NCI-H2171 (cell line): ENCODE measurements at regions not wholly inside any gene's neighbourhood (a gene's known extent, or its start where the extent isn't known, plus 50 kb on each side); places are given as distances from the start of the nearest gene placed in this dataset.

Source experiments
- DNase-seq: peaks from one replicate; lab custom pipeline; 2025; lab: John Stamatoyannopoulos, UW

DNA sequence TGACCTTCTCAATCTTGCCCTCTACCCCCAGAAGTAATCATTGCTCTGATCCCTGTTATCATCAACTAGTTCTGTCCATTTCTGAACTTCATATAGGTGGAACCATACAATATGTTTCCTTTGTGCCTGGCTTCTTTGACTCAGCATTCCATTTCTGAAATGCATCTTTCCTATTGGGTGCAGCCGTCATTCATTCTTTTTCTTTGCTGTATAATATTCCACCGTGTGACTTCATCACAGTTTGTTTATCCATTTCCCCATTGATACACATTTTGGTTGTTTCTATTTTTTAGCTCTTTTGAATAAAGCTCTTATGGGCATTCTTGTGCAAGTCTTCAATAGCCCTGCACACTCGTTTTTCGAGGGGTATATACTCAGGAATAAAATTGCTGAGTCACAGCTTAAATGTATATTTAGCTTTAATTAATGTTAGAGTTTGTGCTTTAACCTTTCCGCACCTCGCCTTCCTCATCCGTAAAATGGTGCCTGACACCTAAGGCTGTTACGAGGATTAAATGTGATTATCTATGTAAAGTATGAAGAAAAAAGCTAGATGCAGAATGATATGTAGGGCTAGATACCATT, 491.6 kb downstream of the MIAT start:
- no peak for DNase-seq

DNA sequence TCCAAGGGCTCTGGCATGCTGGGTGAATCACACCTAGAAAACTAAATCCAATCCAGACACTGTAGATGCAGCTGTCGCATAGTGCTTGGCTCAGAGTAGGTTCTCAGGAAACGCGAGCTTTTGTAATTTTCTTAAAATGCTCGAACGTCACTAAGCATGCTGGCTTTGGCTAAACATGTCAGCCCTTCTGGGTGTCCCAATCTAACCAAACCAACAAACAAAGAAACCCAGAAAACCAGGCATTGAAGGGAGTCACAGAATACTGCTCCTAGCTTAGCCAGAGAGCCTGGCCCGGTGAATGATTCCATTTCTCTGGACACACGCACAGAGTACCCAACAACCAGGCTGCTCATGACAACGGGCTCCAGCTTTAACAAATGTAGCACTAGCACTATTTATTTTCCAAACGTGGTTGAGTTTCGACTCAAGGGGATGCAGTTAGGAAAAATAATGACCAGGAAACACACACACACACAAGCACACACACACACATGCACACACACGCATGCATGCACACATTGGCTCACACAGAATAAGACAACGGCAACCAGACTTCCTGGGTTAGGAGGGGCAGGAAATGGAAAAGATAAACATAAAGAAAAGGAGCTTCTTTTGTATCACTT, 492.6 kb downstream of the MIAT start:
- DNase-seq = no peak

DNA sequence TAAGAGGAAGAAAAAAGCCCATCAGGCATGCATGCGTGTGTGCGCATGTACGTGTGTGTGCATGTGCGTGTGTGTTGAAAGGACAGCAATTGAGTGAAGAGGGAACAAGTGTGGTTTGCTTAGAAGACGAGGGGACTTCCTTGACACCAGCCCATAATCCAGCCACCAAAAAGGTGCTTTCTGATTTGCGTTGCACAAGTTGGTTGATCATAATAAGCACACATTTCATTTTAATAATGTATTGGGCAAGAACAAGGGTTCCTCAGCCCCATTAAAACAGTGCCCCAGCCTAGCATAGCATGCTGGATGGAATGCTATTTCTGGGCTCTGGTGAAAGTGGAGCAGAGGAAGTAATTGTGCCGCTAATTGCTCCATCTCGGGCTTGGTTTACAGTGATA, 493.2 kb downstream of the MIAT start:
- DNase-seq = no peak

DNA sequence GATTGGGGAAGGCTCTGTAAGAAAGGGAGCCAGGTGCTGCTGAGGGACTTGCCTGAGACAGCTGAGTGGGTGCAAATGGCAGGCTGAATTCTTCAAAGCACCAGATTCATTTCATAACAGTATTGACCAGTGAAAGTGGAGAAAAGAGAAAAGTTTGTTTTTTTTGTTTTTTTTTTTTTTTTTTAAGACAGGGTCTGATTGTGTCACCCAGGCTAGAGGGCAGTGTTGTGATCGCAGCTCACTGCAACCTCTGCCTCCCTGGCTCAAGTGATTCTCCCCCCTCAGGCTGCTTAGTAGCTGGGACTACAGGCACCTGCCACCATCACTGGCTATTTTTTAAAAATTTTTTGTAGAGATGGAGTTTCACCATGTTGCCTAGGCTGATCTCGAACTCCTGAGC, 494.0 kb downstream of the MIAT start:
- DNase-seq = no peak

DNA sequence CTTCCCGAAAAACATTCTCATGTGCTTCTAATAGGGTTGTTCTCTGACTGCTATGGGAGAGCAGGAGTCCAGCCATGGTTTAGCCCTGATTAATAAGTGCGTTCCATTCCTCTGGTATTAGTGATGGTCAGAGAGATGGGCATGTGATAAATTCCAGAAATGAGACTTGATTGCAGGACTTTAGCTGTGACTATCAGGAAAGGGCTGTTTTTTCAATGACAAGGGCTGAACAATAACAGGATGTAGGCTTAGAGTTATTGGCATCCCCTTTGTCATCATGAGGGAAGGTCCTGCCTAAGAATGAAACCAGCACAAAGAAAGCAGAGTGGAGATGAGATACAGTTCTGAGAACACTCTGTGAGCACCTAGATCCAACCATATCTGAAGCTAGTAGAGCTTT, 494.6 kb downstream of the MIAT start:
- DNase-seq = no peak

DNA sequence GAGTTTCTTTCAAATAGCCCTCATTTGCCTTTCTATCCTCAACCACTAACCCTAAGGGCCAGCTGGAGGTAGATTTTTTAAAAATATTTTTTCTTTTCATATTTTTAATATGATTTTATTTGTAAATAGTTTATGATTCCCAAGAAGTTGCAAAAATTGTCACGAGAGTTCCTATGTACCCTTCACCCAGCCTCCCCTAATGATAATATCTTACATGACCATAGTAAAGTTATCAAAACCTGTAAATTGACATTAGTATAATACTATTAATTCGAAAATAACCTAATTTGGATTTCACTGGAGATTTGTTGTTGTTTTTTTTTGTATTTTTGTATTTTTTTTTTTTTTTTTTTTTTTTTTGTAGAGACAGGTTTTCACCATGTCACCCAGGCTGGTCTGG, 495.5 kb downstream of the MIAT start:
- no peak for DNase-seq

DNA sequence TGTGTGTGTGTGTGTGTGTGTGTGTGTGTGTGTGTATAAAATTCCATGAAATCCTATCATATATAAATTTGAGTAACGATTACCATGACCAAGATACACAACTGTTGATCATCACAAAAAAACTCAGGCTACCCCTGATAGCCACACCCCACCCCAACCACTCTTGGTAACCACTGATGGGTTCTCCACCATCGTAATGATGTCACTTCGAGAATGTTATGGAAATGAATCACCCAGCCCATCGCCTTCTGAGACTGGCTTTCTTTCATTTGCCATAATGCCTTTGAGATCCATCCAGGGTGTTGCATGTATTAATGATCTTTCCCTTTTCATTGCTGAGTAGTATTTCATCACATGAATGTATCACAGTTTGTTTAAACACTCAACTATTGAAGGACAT, 496.0 kb downstream of the MIAT start:
- DNase-seq = no peak

DNA sequence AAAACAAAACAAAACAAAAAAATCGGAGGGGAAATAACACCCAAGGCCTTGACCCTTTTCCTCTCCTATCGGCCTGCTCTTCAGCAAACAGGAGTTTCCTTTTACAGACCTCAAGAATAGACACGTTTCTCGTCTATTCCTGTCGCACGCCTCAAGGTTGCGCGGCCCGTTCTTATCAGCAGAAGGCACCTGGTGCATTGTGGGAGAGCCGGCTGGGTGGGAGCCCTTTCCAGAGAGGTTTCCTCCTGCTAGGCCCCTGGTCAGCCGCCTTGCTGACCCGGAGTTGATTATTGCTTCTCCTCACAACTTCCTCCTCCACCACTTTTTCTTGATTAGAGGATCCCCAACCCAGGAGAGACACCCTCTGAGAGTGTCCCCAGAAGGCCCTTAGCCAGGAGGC, 497.3 kb downstream of the MIAT start:
- DNase-seq = no peak

DNA sequence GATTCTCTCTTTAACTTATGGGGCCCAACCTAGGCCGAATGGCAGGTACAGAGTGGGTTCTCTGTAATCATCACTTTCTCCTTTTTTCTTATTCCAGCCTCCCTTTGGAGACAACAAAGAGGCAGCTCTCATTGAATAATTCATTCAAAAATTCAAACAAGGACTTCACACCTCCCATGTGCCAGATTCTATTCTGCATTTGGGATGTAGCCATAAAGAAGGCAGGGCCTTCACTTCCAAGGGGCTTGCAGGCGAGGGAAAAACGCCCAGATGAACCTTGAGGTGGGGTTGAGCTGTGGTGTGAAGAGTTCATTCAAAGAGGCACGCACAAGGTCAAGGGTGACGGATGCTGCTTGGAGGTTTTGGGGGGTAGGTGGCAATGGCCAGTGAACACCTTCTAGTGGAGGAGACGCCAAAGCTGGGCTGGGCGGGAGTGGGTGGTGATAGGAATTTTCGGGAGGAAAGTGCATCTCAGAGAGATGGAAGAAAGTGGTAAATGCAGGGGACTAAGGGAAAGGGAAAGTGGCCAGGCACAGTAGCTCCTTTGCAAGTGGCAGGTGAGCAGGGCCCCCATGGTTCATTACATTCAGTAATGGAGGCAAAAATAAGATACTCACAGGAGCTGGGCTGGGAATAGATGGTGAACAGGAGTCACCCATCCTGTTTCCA, 499.6 kb downstream of the MIAT start:
- DNase-seq = no peak

DNA sequence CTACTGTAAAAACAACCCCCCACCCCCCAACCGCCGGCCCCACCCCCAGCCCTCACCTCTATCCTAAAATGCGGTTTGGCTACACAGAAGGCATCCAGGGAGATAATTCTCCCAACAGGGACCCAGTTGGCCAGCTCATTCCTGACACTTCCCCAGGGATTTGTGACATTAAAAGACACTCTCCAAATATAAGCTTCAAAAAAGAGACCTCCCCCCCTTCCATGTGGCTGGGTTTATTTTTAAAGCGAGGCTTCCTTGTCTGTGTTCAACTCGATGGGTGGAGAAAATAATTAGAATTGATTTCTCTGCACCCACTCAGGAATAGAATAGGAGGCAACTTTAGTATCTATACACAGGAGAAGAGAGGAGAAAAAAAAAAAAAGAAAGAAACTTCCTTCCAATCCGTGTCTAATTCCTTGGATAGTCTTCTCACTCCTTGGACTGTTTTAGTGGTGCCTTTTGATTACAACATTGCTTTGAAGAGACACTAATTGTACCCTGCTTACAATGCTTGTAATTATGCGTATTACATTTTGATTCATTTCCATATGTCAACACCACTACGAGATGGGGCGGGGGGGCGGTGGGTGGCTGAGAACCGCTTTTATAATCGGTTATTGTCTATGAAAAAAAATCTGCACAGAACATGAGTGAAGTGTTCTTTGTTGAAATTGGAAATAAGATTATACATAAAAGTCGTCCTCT, 500.4 kb downstream of the MIAT start:
- no peak for DNase-seq

DNA sequence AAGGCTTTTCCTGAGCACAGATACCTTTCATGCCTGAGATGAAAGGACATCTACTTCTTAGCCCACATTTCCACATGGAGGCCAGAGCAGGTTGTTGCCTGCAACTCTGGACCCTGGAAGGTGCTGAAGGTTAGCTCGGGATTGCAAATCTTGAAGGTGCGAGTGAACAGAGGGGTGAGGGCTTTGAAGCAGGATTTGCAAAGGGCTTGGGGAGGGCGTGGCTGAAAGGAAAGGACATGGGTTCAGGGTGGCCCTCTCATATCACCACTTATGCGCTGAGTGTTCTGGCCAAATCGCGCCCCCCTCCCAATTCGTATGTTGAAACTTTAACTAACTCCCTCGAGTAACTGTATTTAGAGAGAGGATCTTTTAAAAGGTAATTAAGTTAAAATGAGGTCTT, 501.6 kb downstream of the MIAT start:
- DNase-seq = no peak

DNA sequence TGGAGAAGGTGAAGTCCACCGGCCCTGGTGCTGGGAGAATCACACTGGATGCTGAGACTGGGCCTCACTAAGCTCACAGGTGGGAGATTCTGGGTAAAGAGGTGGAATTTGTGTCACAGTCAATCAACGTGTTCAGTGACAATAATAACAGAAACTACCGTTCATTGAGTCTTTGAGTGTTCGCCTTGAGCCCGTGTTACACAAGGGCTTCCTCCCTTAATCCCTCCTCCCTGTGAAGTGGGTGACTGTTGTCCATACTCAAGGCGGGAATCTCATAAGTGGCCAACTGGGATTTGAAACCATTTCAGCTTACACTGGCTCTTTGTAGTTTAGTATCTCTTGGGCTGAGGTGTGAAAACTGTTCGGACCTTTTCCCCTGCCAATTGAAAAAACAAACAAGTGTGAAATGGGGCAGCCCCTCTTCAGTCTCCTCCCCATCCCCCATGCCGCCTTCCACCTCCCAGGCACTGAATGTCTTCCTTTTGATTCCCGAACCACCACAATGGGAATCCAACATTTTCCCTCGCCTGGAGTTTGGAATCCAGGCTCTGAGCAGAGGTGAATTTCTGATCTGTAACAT, 502.4 kb downstream of the MIAT start:
- no peak for DNase-seq

DNA sequence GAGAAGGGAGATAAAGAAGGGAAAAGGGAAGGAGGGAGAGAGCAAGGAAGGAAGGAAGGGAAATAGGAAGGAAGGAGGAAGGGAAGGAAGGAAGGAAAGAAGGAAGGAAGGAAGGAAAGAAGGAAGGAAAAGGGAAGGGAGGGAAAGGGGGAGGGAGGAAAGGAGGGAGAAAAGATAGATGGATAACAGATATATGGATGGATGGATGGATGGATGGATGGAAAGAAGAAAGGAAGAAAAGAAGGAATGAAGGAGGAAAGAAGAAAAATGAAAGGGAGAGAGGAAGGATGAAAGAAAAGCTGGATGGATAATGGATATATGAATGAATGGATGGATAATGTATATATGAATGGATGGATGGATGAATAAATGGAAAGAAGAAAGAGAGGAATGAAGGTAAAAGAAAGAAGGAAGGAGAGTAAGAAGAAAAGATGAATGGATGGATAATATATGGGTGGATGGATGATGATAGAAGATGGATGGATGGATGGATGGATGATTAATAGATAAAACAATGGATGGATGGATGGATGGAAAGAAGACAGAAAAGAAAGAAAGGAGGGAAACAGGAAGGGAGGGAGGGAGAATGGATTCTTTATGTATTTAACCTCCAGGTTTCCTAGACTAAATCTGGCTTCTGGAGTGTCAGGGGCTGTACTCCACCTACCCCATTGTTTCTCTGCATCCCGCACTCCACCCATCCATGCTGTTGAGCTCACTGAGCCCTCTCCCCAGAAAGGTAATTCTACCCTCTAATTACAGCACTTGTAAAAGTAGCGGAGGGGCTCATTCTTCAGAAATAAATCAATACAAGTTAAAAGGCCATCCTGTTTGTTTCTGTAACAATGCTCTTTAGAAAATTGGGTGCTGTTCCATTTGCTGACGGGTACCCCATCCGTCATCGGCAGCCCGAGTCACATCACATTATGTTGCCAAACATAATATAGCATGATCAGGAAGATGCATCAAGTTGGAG, 506.1 kb downstream of the MIAT start:
- DNase-seq = no peak

DNA sequence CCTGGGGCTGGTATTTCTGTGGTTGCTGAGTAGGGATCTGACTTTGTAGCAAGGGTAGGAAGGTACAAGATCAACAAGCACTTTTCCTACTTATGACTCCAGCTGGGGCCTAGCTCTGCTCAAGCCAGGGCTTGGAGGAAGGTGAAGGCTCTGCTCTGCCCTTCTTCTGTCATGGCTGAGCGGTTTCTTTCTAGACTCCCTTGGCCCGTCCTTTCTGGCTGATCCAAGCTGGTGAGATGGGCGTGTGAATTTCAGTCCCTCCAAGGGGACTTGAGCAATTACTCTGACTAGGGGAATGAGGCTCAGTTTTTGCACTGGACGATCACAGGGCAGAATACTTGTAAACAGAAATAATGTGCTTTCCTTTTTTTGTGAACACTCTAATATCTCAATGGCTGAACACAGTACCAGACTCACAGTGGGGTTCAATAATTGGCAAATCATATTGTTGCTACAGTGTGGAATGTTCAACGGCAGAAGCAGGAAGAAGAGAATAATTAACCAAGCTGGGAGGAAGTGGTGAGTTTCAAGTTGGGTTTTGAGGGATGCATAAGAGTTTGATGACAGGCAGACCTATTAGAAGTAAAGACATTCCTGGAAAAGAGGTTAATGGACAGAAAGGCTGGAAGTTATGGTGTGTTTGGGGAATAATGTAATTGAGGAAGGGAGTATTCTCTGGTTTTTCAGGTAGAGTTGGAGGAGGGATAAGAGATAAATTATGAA, 507.6 kb downstream of the MIAT start:
- no peak for DNase-seq

DNA sequence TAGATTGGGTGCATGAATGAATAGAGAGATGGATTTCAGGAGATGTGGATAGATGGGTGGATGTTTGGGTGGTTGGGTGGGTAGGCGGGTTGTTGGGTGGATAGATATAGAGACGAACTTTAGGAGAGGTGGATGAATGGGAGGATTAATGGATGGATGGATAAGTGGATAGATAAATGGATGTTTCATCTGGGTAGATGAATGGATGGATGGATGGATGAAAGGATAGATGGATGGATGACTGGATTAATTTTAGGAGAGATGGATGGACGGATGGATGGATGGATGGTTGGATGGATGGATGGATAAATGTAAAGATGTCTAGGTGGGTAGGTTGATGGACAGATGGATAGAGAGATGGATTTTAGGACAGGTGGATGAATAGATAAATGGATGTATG, 511.3 kb downstream of the MIAT start:
- no peak for DNase-seq

DNA sequence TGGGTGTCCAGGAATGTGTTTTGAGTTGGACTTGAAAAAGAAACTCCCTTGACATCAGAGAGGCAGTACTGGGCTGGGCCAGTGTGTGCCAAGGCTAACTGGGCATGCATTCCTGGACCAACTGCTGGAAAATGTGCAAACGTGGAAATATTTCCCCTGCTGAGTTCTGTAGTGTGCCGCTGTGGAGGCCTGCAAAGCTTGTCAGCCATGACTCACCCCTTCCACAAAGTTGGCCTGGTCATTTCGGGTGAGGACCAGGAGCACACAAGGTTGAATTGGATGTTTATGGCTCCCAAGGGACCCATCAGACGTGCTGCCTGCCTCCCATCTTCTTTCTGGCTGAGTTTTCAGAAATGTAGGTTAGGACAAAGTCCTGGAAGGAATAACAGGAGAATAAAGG, 513.1 kb downstream of the MIAT start:
- no peak for DNase-seq

DNA sequence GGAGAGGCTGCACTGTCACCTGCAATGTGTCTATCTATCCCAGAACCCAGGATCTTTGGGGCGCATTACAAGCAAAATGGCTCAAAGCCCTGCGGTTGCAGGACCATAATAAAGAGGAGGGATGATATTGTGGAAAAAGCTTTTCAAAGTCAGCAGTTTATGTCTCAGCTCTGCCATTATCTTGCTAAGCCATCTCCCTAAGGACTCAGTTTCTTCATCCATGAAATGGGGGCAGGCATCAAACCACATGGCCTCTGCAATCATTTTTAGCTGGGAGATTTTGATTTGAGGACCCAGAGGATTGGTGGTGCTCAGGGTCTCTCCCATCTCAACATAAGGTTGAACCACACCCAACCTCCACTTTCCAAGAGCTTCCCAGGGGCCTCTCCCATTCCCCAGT, 513.8 kb downstream of the MIAT start:
- no peak for DNase-seq

DNA sequence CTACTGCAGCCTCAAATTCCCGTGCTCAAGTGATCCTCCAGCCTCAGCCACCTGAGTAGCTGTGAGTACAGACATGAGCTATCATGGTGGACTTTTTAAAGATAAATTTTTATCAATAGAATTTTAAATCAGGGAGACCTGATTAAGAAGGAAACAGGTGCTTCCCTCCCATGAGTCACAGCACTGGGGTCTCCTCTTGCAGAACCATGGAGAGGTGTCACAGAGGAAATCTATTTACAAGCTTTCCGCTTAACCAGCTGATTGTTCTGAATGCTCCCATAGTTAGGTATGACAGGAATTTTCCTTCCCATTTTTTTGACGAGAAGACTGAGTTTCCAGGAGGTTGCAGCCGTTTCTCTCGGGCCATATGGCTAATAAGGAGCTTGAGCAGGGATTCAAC, 516.1 kb downstream of the MIAT start:
- DNase-seq = no peak

DNA sequence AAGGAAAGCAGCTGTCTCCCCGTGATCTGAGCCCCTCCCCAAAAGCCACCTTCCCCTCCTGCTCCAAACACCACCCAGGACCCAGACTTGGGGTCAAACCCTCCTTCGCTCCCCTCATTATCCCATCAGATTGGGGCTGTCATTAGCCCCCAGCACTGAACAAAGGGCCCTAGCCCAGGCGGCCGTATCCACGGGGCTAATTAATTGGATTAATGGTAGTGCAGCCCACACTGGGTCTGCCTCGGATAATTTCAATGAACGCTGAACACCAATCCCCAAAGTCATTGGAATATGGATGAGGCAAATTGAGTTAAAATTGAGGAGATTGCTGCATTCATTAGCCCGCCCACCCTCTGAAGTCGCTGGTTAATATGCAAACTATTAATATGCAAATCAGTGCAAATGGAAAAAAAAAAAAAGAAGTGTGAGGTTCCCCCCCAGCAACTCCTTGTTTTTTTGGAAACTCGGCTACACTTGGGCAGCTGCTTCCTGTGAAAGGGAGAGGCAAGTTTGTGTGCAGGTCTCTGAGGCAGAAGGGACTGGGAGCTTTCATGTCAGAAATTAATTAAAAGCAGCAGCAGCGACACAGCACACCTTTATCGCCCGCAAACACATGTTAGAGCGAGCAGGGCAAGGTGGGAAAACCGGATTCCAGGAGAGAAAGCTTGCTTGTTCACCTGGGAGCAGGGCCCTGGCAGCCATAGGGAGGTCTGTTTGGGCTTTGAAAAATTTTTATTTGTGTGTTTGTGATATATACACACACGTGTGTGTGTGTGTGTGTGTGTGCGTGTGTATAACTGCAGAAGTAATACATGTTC, 517.8 kb downstream of the MIAT start:
- DNase-seq = no peak

DNA sequence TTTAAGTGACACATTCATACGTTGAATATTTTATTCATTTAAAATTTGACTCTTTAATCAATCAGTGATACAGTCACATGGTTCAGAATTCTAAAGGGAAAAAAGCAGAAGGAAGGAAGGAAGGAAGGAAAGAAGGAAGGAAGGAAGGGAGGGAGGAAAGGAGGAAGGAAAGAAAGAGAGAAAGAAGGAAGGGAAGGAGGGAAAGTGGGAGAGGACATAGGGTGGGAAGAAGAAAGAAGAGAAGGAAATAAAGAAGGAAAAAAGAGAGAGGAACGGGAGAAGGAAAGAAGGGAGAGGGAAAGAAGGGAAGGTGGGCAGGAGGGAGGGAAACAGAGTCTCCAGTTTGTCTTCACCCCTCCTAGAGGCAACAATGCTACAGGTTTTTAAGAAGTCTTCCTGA, 518.6 kb downstream of the MIAT start:
- no peak for DNase-seq
